Breast epithelium (tissue), 3 donors: ENCODE measurements at regions not wholly inside any gene's neighbourhood (a gene's known extent, or its start where the extent isn't known, plus 50 kb on each side); places are given as distances from the start of the nearest gene placed in this dataset.

Experiments used
- POLR2AphosphoS5 ChIP-seq, 3 donors: sonication (generic); formaldehyde crosslinking; IDR thresholded peaks; one replicate each; pipeline ENCODE4 v1.6.1; 2017; ENCODE audit warnings: antibody characterized with exemption in 3 of 3
- TF ChIP-seq, protein P1 (sequence below), 3 donors: fragments of 450-650 bp; IDR thresholded peaks; one replicate each; pipeline ENCODE4 v1.5.1; 2016 to 2017; ENCODE audit warnings: antibody characterized with exemption in 3 of 3, mild to moderate bottlenecking in 3 of 3, moderate library complexity in 3 of 3

DNA sequence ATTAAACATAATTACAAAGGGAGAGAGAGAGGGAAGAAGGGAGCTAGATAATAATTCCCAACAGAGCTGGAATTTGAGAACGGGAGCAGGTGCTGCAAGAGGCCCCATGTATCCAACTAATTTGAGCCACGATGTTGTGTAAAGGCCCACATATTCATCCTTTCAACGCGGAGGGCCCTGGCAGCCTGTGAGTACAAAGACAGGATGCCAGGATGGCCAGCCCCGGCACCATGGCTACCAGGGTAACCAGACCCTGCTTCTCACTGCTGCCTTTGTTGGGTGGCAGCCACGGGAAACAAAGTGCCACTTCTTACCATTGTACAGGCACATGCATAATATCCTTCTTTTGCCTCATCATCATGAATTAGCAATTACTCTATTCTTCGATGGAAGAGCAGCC lies 492.0 kb upstream of the NRSN1 start:
- TF ChIP-seq, protein P1, sequence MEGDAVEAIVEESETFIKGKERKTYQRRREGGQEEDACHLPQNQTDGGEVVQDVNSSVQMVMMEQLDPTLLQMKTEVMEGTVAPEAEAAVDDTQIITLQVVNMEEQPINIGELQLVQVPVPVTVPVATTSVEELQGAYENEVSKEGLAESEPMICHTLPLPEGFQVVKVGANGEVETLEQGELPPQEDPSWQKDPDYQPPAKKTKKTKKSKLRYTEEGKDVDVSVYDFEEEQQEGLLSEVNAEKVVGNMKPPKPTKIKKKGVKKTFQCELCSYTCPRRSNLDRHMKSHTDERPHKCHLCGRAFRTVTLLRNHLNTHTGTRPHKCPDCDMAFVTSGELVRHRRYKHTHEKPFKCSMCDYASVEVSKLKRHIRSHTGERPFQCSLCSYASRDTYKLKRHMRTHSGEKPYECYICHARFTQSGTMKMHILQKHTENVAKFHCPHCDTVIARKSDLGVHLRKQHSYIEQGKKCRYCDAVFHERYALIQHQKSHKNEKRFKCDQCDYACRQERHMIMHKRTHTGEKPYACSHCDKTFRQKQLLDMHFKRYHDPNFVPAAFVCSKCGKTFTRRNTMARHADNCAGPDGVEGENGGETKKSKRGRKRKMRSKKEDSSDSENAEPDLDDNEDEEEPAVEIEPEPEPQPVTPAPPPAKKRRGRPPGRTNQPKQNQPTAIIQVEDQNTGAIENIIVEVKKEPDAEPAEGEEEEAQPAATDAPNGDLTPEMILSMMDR (IDR thresholded peaks at IDR 0.05): no peak
- TF ChIP-seq POLR2AphosphoS5 (IDR thresholded peaks at IDR 0.05): no peak
